Pancreas (tissue), 10 donors: ENCODE measurements at regions not wholly inside any gene's neighbourhood (a gene's known extent, or its start where the extent isn't known, plus 50 kb on each side); places are given as distances from the start of the nearest gene placed in this dataset.

Source experiments
- ATAC-seq, 4 donors: fragments of 200-7000 bp; cut with Tn5 transposase; one replicate each; pipeline versions ENCODE4 v1.8.0 to v1.9.1; 2020; ENCODE audit warnings: mild to moderate bottlenecking in 4 of 4, moderate library complexity in 4 of 4
- DNase-seq, 6 donors: peaks; one replicate each; pipeline ENCODE4 v3.0.0-alpha.2; 2020
- FAIRE-seq: peaks from 2 replicates; lab custom pipeline; 2012; peaks lifted over from hg19 to GRCh38; lab: Jason Lieb, UNC
- H3K27ac ChIP-seq, 4 donors: fragments of 200-600 bp; sonication (generic); 1 replicate in 3 of 4; 2 replicates in 1 of 4; pipeline versions ENCODE4 v1.5.0 to v1.8.0; 2020
- H3K27me3 ChIP-seq, 4 donors: fragments of 200-600 bp; one replicate each; pipeline ENCODE4 v1.8.0; 2021
- H3K36me3 ChIP-seq, 3 donors: fragments of 200-600 bp; sonication (generic) in 1 of 3; one replicate each; pipeline versions ENCODE4 v1.5.0 to v1.8.0; 2020 to 2021
- H3K4me1 ChIP-seq, 3 donors: fragments of 200-600 bp; one replicate each; pipeline ENCODE4 v1.8.0; 2021
- H3K4me3 ChIP-seq, 4 donors: fragments of 200-600 bp; sonication (generic) in 2 of 4; one replicate each; pipeline versions ENCODE4 v1.5.0 to v1.8.0; 2020 to 2021
- H3K9me3 ChIP-seq, 4 donors: fragments of 200-600 bp; one replicate each; pipeline ENCODE4 v1.8.0; 2021
- CTCF ChIP-seq, 4 donors: fragments of 200-600 bp; sonication (generic) in 3 of 4; IDR thresholded peaks; one replicate each; pipeline versions ENCODE4 v1.5.0 to v1.8.0; 2021; ENCODE audit warnings: antibody characterized with exemption in 4 of 4
- WGBS, 2 donors: extraction: QIAGEN DNeasy Blood & Tissue Kit; methylation state at CpG; one replicate each; pipeline ENCODE4 v1.1.7; 2013; 5-methylcytosine and 5-hydroxymethylcytosine counted together
- intact Hi-C, 3 donors: fragments of 100-400 bp; cut with DNase I; formaldehyde crosslinking; loops; one replicate each; pipeline versions ENCODE4 v1.11.1 to v1.14.2; 2022
- donor health status: healthy with polysubstance abuse.
- donor health status: DM: no; HTN: no; CAD: no; lungs with moderate emphysema.
- donor health status: DM: no; HTN: no; CAD: no.
- donor health status: control.
- donor health status: control.
- donor health status: Bipolar disorder and iron deficiency.
- donor health status: DM: yes; HTN: yes; CAD: no.
- donor health status: DM: no; HTN: no; CAD: no.
- donor health status: DM: no; HTN: no; CAD: no.
- donor health status: DM: yes; HTN: yes; CAD: no.

DNA sequence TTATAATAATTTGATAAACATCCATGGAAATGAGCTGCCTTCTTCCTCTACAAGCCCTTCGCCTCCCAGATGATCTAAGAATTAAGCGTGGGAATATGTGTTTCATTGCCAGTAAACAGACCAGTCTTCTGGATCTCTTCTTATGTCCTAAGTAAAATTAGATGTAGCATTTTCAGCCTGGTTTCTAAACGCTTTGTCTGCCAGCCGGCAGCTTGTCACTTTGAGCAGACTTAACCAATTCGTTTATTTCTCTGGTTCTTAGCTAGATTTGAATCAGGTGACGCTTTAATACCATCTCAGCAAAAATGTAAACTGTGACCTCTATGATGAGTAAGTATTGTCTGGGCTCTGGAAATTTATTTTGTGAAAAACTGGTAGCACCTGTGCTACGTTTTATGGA, 380.6 kb upstream of the NUDT12 start:
- no peak overlapping the region for H3K4me3 ChIP-seq
- ATAC-seq, result no peak
- no peak overlapping the region for H3K27ac ChIP-seq
- no peak for DNase-seq
- no peak for FAIRE-seq
- H3K4me1 ChIP-seq, result no peaks in the 10 kb centered on the region
- H3K36me3 ChIP-seq, result no peaks in the 10 kb centered on the region
- WGBS, 2 donors, result 71 to 79% methylated on average over 7 of the region's 7 CpGs
- intact Hi-C loops, result no loop called here
- no peaks in the 10 kb centered on the region for H3K27me3 ChIP-seq
- TF ChIP-seq CTCF (IDR thresholded peaks at IDR 0.05), result no peak
- no peaks in the 10 kb centered on the region for H3K9me3 ChIP-seq

DNA sequence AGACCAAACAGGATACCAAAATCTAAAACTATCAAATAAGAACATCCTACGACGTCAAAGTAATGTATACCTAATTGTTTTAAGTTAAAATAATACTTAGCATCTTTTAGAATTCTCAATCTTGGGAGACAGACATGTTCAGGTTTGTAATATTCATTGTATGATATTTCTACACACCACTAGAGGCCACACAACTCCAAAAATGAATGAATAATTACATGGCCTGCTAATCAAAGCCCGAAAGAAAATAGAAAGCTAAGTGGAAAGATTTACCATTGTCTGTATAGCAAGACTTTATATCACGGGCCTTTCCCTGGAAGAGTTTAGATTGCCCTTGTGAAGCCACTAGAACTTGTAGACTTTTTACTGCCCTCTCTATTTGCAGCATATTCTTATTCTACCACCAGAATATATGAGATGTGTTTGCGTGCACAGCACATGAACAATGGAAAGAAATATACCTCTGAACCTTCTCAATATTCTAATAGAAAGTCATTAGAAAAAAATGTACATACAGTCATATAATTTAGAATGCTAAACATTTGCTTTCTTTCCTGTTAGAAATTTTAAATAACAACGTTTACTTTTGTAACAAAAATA, 380.1 kb upstream of the NUDT12 start:
- intact Hi-C loops, result no loop called here
- Histone ChIP-seq H3K4me3 (no peak overlapping the region), H3K9me3 (no peaks in the 10 kb centered on the region), H3K4me1 (no peaks in the 10 kb centered on the region), H3K36me3 (no peaks in the 10 kb centered on the region), H3K27me3 (no peaks in the 10 kb centered on the region), H3K27ac (no peak overlapping the region)
- TF ChIP-seq CTCF (IDR thresholded peaks at IDR 0.05), result no peak
- DNase-seq (no peak), ATAC-seq (no peak), FAIRE-seq (no peak)
- 53 to 64% methylated on average over 6 of the region's 6 CpGs for WGBS, 2 donors

GRCh38 chr5:103941596-103941995, 379.0 kb upstream of the NUDT12 start:
- Histone ChIP-seq H3K27me3 (no peaks in the 10 kb centered on the region), H3K36me3 (no peaks in the 10 kb centered on the region), H3K27ac (no peak overlapping the region), H3K4me1 (no peaks in the 10 kb centered on the region), H3K9me3 (no peaks in the 10 kb centered on the region), H3K4me3 (no peak overlapping the region)
- intact Hi-C loops, result no loop called here
- WGBS, 2 donors, result 70 to 79% methylated on average over 4 of the region's 4 CpGs
- no peak for FAIRE-seq
- TF ChIP-seq CTCF (IDR thresholded peaks at IDR 0.05), result no peak
- ATAC-seq, result no peak
- no peak for DNase-seq

GRCh38 chr5:103938146-103938695, 375.6 kb upstream of the NUDT12 start:
- intact Hi-C loops, result no loop called here
- no peak for DNase-seq
- Histone ChIP-seq H3K9me3 (no peaks in the 10 kb centered on the region), H3K27me3 (no peaks in the 10 kb centered on the region), H3K4me1 (no peaks in the 10 kb centered on the region), H3K27ac (no peak overlapping the region), H3K36me3 (no peaks in the 10 kb centered on the region), H3K4me3 (no peak overlapping the region)
- FAIRE-seq, result no peak
- no peak for TF ChIP-seq CTCF (IDR thresholded peaks at IDR 0.05)
- no peak for ATAC-seq
- WGBS, 2 donors, result 42 to 49% methylated on average over 5 of the region's 5 CpGs

DNA sequence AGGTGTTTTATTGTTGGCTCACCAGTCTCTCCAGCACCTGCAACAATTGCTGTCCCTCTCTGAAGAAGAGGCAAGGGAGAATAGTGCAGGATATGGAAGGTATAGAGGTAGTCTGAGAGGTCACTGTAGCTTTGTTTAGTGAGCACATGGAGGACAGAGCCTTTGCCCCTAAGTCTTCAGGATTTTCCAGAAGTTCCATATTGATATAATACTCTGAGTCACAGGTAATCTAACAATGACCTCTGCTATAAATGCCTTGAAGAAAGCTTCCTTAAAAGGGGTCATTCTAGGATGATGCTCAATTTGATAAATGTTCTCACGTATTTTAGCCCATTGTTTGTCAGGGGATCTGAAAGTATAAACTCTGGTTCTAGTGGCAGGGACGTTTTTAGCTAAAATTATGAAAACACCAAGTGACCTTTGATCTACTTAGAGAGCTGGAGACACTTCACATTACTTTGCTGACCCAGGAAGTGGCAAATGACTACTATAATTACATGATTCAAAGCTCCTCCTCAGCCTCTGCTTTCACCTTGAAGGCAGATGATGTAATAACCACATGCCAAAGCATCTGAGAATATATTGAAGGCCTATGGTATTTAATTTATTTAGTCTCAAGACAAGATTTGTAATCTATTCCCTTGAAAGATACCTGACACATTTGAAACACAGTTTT, 366.9 kb upstream of the NUDT12 start:
- DNase-seq, result no peak
- WGBS, 2 donors, result 43 to 48% methylated on average over 2 of the region's 2 CpGs
- Histone ChIP-seq H3K27me3 (no peaks in the 10 kb centered on the region), H3K36me3 (no peaks in the 10 kb centered on the region), H3K4me1 (no peaks in the 10 kb centered on the region), H3K4me3 (no peak overlapping the region), H3K9me3 (no peaks in the 10 kb centered on the region), H3K27ac (no peak overlapping the region)
- TF ChIP-seq CTCF (IDR thresholded peaks at IDR 0.05), result no peak
- no peak for FAIRE-seq
- no peak for ATAC-seq
- intact Hi-C loops, result loop anchor here in 1 of 3 donors (10.0 kb wide), 1 partner anchor 145 kb away; no protein-coding TSS in a partner anchor
